ENCODE measurements at regions not wholly inside any gene's neighbourhood (a gene's known extent, or its start where the extent isn't known, plus 50 kb on each side); places are given as distances from the start of the nearest gene placed in this dataset.

- no peak for TF ChIP-seq CTCF (IDR thresholded peaks at IDR 0.05)
- TF ChIP-seq POLR2A (IDR thresholded peaks at IDR 0.05), result no peak
Measured at GRCh38 chr2:145190031-145190703, 670.2 kb upstream of the ZEB2 start.

Data from Peyer's patch (tissue), 4 donors.